ENCODE measurements at regions not wholly inside any gene's neighbourhood (a gene's known extent, or its start where the extent isn't known, plus 50 kb on each side); places are given as distances from the start of the nearest gene placed in this dataset.

DNA sequence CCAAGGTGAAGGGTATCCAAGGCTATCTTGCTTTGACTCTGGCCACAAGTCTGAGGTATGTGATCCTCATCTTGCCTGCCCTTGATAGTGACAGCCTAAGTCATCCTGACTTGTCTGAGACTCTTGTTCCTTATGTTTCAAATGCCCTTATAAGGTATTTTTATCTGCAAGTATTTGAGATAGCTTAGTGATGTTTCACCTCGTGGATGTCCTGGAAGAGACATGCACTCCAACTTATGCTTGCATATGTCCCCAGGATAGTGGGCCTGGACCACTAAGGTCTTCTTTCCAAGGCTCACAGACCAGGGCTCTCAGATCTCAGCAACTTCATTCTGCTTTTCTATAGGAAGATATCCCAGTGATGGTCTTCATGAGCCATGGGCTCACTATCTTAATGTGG lies 120.5 kb upstream of the WDR1 start:
- TF ChIP-seq CTCF (IDR thresholded peaks at IDR 0.05) (no peak), EP300 (IDR thresholded peaks at IDR 0.05) (no peak), POLR2A (IDR thresholded peaks at IDR 0.05) (no peak)

Data from ovary (tissue), 3 donors.